HG02763 (cell line): ENCODE measurements at regions not wholly inside any gene's neighbourhood (a gene's known extent, or its start where the extent isn't known, plus 50 kb on each side); places are given as distances from the start of the nearest gene placed in this dataset.
"Not testable (repeated sequence)": the region's sequence is repeated elsewhere in the genome, so short reads cannot be mapped to it uniquely, and the experiment has no call there.

Experiments
- ATAC-seq: cut with Tn5 transposase; IDR thresholded peaks from one replicate; pipeline ENCODE4 v1.9.1; 2021; ENCODE audit warnings: mild to moderate bottlenecking, moderate library complexity; ENCODE audit not compliant: unreplicated experiment

DNA sequence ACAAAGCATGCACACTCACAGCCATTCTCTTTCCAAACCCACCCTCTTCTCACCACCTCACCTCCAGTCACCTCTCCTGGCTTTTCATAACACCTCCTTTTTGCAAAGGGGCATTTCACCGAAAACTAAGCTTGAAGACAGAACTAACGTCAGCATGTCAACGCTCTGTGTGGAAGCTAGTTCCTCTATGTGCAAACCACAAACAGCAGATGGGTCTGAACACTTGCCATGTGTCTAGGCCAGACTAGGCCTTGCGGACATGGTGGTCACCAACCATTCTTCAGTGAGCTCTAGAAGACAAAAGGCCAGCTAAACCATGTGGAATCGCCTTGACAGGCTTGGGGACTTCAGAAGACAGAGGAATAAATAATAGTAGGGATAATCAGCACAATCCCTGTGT lies 148.5 kb downstream of the TXNL1 start:
- ATAC-seq: no peak

DNA sequence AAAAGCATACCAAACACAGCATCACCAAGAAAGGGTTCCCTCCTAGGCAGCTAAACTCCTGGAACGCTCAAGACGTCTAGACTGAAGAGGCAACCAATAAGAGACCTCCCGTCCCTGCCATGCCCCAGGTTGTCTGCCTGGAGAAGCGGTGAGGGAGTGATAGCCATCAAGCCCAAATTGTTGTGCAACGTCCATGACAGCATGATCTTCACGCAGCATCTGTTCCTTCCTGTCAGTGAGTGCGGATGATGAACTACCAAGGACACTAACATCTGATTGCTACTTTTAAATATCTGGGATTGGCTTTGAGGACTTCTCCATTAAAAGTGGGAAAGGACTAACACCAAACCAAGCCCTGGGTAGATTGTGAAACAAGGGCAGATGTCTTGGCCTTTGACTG lies 149.7 kb downstream of the TXNL1 start:
- no peak for ATAC-seq

DNA sequence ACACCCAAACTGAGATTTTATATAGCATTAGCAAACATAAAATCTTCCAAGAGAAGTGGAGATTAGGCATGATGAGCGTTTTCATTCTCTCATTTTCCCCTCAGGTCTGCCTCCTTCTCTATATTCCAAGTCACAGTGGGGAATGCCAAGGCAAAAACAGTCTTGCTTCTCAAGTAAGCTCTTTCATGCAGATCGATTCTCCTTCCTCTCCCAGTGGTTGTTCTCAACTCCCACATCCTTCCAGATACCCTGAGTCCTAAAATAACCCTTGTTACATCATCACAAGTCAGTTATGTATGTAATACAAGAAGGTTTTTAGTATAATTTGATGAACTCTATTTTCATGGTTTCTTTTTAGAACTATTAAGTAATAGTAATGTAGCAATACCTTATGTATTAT lies 150.6 kb downstream of the TXNL1 start:
- ATAC-seq: no peak

GRCh38 chr18:56483386-56483785 lies 155.0 kb downstream of the TXNL1 start:
- no peak for ATAC-seq

DNA sequence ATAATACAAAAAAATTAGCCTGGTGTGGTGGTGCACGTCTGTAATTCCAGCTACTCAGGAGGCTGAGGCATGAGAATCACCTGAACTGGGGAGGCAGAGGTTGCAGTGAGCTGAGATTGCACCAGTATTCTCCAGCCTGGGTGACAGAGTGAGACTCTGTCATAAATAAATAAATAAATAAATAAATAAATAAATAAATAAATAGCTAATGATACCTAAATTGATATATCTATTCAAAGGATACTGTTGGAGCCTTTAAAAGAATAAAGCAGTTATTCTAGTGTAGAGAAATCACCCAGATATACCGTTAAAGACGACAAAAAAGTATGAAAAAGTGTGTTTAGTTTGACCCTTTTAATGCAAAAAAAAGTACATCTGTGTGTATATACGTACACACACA lies 155.6 kb downstream of the TXNL1 start:
- ATAC-seq: not testable (repeated sequence)

GRCh38 chr18:56481751-56482150 lies 156.6 kb downstream of the TXNL1 start:
- ATAC-seq: no peak

- ATAC-seq: no peak
Observed at GRCh38 chr18:56479841-56480240, 158.6 kb downstream of the TXNL1 start.

DNA sequence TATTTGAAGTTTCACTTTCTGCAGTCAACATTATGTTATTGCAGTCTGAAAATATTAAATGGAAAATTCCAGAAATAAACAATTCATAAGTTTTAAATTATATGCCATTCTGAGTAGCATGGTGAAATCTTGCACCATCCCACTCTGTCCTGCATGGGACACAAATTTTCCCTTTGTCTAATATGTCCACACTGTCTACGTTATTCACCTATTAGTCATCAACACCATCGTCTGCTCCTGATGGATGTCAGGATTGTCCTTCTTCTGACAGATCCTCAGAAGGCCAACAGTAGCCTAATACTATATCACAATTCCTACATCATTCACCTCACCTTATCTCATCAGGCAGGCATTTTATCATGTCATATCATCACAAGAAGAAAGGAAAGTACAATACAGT lies 163.1 kb downstream of the TXNL1 start:
- no peak for ATAC-seq

DNA sequence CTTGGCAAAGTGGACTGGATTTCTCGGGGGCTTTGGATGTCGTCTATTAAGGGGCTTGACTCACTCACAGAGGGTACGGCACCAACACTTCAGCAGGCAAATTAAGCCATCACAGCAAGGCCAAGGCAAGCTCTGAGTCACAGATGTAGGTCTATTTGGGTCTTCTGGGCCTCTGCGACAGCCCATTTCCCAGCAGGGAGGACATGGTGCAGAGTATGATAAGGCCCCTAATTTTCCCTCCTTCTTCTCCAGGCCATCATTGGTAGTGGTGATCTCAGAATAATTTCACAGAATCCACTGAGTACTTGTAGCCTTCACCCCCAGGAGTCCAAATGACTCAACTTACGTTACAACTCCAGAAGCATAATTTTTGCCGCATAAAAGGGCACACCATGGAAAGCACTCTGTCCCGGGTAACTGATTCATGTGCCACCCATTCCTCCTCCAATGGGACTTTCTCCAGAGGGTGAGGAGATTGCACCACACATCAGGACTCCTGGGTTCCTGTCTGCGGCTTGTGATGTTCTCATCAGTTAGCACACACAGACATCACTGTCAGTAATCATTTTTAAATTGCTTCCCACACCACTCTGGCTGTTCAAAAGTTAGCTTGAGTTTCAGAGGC lies 164.9 kb downstream of the TXNL1 start:
- no peak for ATAC-seq

DNA sequence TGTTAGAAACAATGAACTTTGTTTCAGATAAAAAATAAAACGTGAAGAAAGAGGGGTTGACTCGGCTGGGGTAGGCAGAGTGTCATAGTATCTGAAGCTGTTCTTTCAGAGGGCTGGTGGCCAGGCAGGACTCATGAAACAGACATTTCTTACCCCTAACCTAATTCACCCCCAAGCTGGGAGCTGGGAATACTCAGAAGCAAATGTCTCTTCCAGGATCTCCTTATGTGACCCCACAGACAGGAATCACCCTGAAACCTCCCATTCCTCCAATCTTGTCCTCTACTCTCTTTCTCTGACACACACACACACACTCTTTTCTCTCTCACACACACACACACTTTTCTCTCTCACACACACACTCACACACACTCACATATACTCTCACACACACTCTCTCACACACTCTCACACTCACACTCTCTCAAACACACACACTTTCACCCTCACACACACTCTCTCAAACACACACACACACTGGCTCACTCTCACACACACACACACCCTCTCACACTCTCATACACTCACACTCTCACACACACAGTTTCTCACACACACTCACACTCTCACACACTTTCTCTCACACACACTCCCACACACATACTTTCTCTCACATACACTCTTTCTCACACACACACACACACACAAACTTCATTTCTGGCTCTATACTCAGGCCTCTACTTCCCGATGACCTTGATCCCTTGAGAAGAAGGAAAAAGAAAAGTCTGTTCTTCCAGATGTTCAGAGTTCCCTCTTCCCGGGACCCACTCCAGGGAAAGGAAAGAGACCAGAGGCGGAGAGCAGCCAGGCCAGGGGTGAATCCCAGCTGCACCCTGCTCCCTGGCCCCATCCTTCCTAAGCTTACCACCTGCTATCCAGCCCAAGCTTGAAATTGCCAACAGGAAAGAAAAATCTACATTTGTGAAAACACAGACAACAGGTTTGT lies 167.7 kb downstream of the TXNL1 start:
- no peak for ATAC-seq

DNA sequence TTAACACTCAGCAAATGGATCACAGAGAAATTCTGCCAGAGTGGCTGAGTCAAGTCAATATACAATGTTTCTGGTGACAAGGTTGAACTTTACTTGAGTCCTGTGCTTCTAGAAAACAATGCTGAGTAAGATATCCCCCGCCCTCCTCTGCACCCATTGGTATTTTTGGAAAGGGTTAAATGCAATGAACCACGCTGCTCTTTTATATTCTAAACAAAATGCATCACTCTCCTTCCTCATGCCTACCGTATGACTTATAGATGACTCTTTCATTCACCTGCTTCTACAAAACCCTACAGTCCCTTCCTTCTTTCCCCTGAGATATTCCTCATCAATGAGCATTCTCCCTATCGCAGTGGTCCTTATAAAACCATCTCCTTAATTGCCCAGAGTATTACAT lies 168.8 kb downstream of the TXNL1 start:
- ATAC-seq: no peak

DNA sequence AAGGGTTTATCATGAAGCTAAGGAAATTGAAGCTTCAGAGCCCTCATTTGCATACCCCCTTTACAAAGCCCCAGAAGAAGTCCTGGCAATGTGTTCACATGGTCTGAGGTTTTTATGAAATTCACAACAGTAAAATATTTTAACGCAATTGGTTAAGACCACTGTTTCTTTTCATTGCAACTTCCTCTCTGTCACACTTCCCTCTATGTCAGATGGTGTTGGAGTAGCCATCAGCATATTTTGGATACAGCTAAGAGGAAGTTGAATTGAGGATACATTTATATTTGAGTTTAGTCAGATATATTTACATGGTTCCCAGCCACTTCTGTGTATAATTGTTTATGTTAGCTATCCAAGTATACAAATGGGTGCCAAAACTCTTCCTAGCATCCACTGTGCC lies 170.0 kb downstream of the TXNL1 start:
- no peak for ATAC-seq

- no peak for ATAC-seq
Observed at GRCh38 chr18:56462276-56462675, 176.1 kb downstream of the TXNL1 start.

DNA sequence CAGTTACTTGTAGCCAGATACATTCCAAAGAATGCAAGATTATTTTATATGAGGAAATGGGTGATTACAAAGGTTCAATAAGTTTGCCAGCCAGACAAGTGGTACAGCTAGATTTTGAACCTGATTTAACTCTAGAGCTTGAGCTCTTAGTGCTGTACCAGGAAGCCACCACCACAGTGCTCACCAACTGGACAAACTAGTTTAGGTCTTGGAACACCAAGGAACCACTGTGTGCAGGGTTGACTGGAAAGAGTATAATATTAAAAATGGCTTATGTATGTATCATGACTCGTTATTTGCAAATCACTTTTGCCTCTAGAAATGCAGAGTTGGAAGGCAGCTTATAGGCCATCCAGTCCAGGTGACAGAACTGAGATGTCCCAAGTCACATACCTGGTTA lies 177.2 kb downstream of the TXNL1 start:
- no peak for ATAC-seq

DNA sequence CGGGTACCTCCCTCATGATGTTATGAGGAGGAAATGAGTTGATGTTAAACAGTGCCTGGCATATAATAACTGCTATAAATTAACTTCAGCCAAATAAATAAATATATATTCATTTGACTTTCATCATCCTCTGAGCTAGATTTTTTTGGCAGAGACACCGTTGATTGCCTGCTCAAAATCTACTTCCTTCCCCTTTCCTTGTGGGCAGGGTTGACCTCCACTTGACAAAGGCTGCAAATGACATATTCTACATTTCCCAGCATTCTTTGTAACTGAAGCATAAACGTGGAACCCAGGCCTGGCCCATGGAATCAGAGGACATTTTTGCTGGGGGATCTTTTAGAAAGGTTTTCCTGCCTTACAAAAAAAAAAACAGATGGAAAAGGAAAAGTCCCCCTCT lies 177.8 kb downstream of the TXNL1 start:
- ATAC-seq: no peak

DNA sequence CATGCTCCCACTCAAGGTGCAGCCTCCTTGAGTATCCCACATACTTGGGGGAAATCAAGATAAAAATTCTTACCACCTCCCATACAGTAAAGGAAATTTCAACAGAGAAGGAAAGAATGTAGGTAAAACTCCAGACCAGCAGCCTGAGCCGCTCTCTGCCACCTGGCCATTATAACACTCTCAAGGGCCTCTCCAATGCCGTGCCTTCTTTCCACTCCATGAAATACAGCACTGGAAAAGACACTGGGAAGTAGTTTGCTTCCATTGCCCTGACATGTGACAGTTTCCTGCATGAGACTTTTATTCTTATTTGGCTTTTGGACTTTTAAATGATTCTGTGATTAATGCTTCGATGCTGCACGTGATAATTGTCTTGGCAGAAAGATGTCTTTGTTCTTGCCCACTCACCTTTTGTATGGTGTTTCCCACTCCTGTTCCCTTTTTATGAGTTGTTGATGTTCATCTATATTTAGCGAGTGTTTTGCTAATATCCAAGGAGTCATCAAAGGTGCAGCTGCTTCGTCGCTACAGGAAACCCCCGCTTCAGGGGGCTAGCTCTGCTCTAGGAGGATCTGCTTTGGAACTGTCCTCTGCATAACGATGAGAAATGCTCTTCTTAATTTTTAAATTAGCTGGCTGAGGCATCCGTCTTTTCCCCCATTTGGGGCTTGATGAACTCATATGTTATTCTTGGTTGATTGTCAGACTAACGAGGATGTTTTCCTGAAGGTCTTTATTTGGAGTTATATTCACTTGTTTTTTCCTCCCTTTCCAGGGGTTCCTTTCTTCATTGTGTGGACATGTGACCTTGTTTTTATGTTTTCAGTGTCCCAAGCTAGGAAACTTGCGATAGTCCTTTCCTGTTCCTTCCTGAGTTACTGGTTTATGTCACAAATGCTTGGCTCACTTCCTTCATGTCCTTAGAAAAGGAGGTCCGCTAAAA lies 179.4 kb downstream of the TXNL1 start:
- ATAC-seq: no peak

DNA sequence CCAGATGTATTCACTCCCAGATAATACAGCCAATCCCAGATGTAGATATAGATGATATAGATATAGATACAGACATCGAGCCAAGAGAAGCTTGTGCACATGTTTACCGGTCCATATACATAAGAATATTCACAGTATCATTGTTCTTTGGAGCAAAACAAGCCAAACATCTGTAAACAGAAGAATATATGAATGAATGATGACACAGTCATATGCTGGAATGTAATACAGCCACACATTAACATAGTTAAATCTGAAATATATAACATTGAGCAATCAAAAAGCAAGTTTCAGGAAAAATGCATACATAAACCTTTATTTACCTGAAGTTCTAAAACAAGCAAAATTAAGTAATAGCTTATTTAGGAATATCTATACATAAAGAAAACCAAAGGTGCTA lies 182.5 kb downstream of the TXNL1 start:
- no peak for ATAC-seq

DNA sequence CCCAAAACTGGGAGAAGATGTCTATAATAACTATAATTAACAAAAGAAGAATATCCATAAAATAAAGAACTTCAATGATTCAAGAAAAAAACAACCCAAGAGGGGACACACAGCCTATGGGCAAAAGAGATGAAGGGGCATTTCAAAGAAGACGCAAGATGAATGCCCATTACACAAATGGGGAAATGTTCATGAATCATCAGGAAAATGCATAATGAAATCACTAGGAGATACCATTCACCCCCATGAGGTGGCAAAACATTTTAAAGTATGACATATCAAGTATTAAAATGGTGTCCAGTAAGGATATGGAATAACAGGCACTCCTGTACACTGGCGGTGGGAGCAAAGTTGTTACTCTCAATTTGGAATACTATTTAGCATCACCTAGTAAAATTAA lies 183.3 kb downstream of the TXNL1 start:
- no peak for ATAC-seq

DNA sequence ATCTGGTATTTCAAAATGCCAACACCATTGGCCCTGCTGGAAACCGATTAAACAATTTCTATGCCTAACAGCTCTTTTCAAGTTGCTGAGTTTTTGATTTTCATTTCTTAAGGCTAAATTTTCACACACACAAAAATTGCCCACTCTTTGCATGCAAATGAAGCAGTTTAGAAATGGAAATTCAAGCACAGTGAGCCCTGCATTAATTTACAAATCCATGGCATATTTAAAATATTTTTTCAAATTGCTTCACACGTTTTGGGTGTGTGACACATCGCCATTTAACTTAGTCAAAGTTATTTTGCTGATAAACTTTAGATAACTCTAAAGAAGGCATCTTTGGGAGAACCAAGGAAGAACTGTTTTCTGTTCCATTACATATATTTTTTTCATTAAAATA lies 184.8 kb downstream of the TXNL1 start:
- no peak for ATAC-seq

GRCh38 chr18:56451188-56451587 lies 187.2 kb downstream of the TXNL1 start:
- no peak for ATAC-seq

DNA sequence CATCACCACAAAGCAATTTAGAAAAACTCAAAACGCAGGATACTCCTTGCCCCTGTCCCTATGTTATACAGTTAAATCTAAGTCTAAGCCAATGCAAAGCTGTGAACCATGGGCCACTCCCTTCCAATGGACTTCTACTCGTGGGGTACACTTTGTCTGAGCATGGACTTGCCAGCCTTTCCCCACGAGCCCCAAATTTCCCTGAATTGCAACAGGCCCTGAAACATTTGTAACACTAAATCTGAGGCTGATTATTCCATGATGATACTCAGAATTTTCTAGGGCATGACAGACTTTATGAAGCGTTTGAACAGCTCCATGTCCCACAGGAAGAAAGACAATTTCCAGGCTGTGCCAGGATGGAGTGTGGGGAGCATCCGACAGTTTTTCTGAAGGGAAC lies 189.6 kb downstream of the TXNL1 start:
- no peak for ATAC-seq
